H9 (cell line): ENCODE measurements at regions not wholly inside any gene's neighbourhood (a gene's known extent, or its start where the extent isn't known, plus 50 kb on each side); places are given as distances from the start of the nearest gene placed in this dataset.

ENCODE experiments used
- DNase-seq: peaks from one replicate; pipeline ENCODE4 v3.0.0-alpha.2; 2017
- H2AFZ ChIP-seq: one replicate; pipeline ENCODE4 v1.6.1; 2013; ENCODE audit warnings: mild to moderate bottlenecking, low read length, control low read depth, moderate library complexity
- H2AK5ac ChIP-seq: 2 replicates; pipeline ENCODE4 v1.6.1; 2013; ENCODE audit warnings: low read length, control low read depth, mixed read lengths; ENCODE audit not compliant: insufficient read length
- H2BK120ac ChIP-seq: one replicate; pipeline ENCODE4 v1.6.1; 2013; ENCODE audit warnings: low read depth, mild to moderate bottlenecking, low read length, control low read depth, inconsistent platforms; ENCODE audit not compliant: poor library complexity, severe bottlenecking
- H2BK12ac ChIP-seq: 2 replicates; pipeline ENCODE4 v1.6.1; 2013; ENCODE audit warnings: low read length, control low read depth, mixed read lengths, low read depth; ENCODE audit not compliant: insufficient read length
- H2BK15ac ChIP-seq: 2 replicates; pipeline ENCODE4 v1.6.1; 2013; ENCODE audit warnings: low read depth, low read length, control low read depth
- H2BK20ac ChIP-seq: one replicate; pipeline ENCODE4 v1.6.1; 2013; ENCODE audit warnings: low read depth, mild to moderate bottlenecking, low read length, control low read depth, inconsistent platforms; ENCODE audit not compliant: poor library complexity, severe bottlenecking
- H2BK5ac ChIP-seq: 2 replicates; pipeline ENCODE4 v1.6.1; 2013; ENCODE audit warnings: low read length, control low read depth, mixed read lengths; ENCODE audit not compliant: insufficient read length
- H3K14ac ChIP-seq: 2 replicates; pipeline ENCODE4 v1.6.1; 2013; ENCODE audit warnings: low read length, control low read depth; ENCODE audit not compliant: insufficient read depth
- H3K18ac ChIP-seq: 2 replicates; pipeline ENCODE4 v1.6.1; 2013; ENCODE audit warnings: low read depth, mild to moderate bottlenecking, mixed read lengths, low read length, control low read depth; ENCODE audit not compliant: insufficient read length
- H3K23ac ChIP-seq: 2 replicates; pipeline ENCODE4 v1.6.1; 2013; ENCODE audit warnings: low read length, control low read depth, mixed read lengths, low read depth; ENCODE audit not compliant: insufficient read length
- H3K23me2 ChIP-seq: 2 replicates; pipeline ENCODE4 v1.6.1; 2013; ENCODE audit warnings: low read depth, mild to moderate bottlenecking, mixed read lengths, low read length, control low read depth; ENCODE audit not compliant: insufficient read length, poor library complexity, severe bottlenecking
- H3K27ac ChIP-seq: 2 replicates; pipeline ENCODE4 v1.5.1; 2013; ENCODE audit warnings: low read length, control low read depth, mixed read lengths, low read depth; ENCODE audit not compliant: insufficient read length
- H3K27me3 ChIP-seq: 2 replicates; pipeline ENCODE4 v1.6.1; 2013; ENCODE audit warnings: low read length, control low read depth, inconsistent platforms; ENCODE audit not compliant: insufficient read depth
- H3K4ac ChIP-seq: 2 replicates; pipeline ENCODE4 v1.6.1; 2013; ENCODE audit warnings: low read depth, mild to moderate bottlenecking, control low read depth, inconsistent platforms, low read length, moderate library complexity
- H3K4me1 ChIP-seq: 2 replicates; pipeline ENCODE4 v1.6.1; 2013; ENCODE audit warnings: low read length, control low read depth, inconsistent platforms; ENCODE audit not compliant: insufficient read depth
- H3K4me2 ChIP-seq: 2 replicates; pipeline ENCODE4 v1.6.1; 2013; ENCODE audit warnings: low read length, control low read depth, mixed read lengths; ENCODE audit not compliant: insufficient read length, insufficient read depth
- H3K56ac ChIP-seq: 2 replicates; pipeline ENCODE4 v1.6.1; 2013; ENCODE audit warnings: low read depth, mild to moderate bottlenecking, mixed read lengths, low read length, control low read depth; ENCODE audit not compliant: insufficient read length
- H3K79me1 ChIP-seq: 2 replicates; pipeline ENCODE4 v1.6.1; 2013; ENCODE audit warnings: low read depth, mild to moderate bottlenecking, moderate library complexity, low read length, control low read depth, inconsistent platforms; ENCODE audit not compliant: insufficient read depth, poor library complexity, severe bottlenecking
- H3K79me2 ChIP-seq: 2 replicates; pipeline ENCODE4 v1.6.1; 2013; ENCODE audit warnings: low read length, control low read depth, inconsistent platforms; ENCODE audit not compliant: insufficient read depth
- H3K9ac ChIP-seq: 2 replicates; pipeline ENCODE4 v1.6.1; 2013; ENCODE audit warnings: low read length, control low read depth, mixed read lengths; ENCODE audit not compliant: insufficient read length; ENCODE audit errors: extremely low read depth
- H3K9me3 ChIP-seq: one replicate; pipeline ENCODE4 v1.6.1; 2013; ENCODE audit warnings: low read depth, low read length, inconsistent platforms; ENCODE audit not compliant: control insufficient read depth
- H3T11ph ChIP-seq: one replicate; pipeline ENCODE4 v1.6.1; 2013; ENCODE audit warnings: mild to moderate bottlenecking, low read length, control low read depth, inconsistent platforms
- H4K20me1 ChIP-seq: one replicate; pipeline ENCODE4 v1.6.1; 2013; ENCODE audit not compliant: control insufficient read depth, insufficient read length, insufficient read depth
- H4K5ac ChIP-seq: 2 replicates; pipeline ENCODE4 v1.6.1; 2013; ENCODE audit warnings: low read depth, mild to moderate bottlenecking, mixed read lengths, low read length, control low read depth; ENCODE audit not compliant: insufficient read length
- H4K8ac ChIP-seq: replicated peaks from 2 replicates; pipeline ENCODE4 v1.6.1; 2013; ENCODE audit warnings: low read length, control low read depth, mixed read lengths, low read depth; ENCODE audit not compliant: insufficient read length
- H4K91ac ChIP-seq: 2 replicates; pipeline ENCODE4 v1.6.1; 2013; ENCODE audit warnings: low read depth, mild to moderate bottlenecking, moderate library complexity, mixed read lengths, low read length, control low read depth; ENCODE audit not compliant: insufficient read length
- H3K27ac Mint-ChIP-seq, 3 experiments: 2 replicates in 2 of 3; 3 replicates in 1 of 3; pipeline ENCODE4 v1.8.0; 2020 to 2021; ENCODE audit warnings: mixed read lengths in 3 of 3, mild to moderate bottlenecking in 1 of 3, moderate library complexity in 1 of 3
- H3K27me3 Mint-ChIP-seq: 2 replicates; pipeline ENCODE4 v1.8.0; 2021; ENCODE audit warnings: low read depth, mild to moderate bottlenecking, moderate library complexity, mixed read lengths
- H3K36me3 Mint-ChIP-seq, 3 experiments: 2 replicates in 2 of 3; 3 replicates in 1 of 3; pipeline ENCODE4 v1.8.0; 2020 to 2021; ENCODE audit warnings: low read depth in 3 of 3, mixed read lengths in 3 of 3; ENCODE audit not compliant: insufficient read depth in 1 of 3
- H3K4me1 Mint-ChIP-seq, 2 experiments: 2 replicates each; pipeline ENCODE4 v1.8.0; 2020; ENCODE audit warnings: mixed read lengths in 2 of 2
- H3K4me3 Mint-ChIP-seq, 2 experiments: 2 replicates in 1 of 2; 3 replicates in 1 of 2; pipeline ENCODE4 v1.8.0; 2020 to 2021; ENCODE audit warnings: mild to moderate bottlenecking in 2 of 2, mixed read lengths in 2 of 2, moderate library complexity in 1 of 2
- H3K9me3 Mint-ChIP-seq, 2 experiments: 2 replicates in 1 of 2; 3 replicates in 1 of 2; pipeline ENCODE4 v1.8.0; 2020; ENCODE audit warnings: mild to moderate bottlenecking in 2 of 2, mixed read lengths in 2 of 2, moderate library complexity in 1 of 2
- CTCF ChIP-seq: fragments of 200-600 bp; sonication (generic); conservative IDR thresholded peaks from 3 replicates; pipeline ENCODE4 v1.8.0; 2021; ENCODE audit warnings: antibody characterized with exemption, mild to moderate bottlenecking
- WGBS: extraction: QIAGEN DNeasy Blood & Tissue Kit; methylation state at CpG from one replicate; pipeline ENCODE4 v1.1.7; 2013; ENCODE audit warnings: missing lambda C conversion rate, low lambda C conversion rate, mixed read lengths; ENCODE audit not compliant: insufficient read length; ENCODE audit errors: extremely low coverage; 5-methylcytosine and 5-hydroxymethylcytosine counted together

- H3K9me3 Mint-ChIP-seq, result peaks cover 0 to 11% of the 10 kb centered on the region in 2 experiments; a peak in 2 of 5 replicates
- peaks cover 0 to 2% (median 0%) of the 10 kb centered on the region in 3 experiments; a peak in 1 of 7 replicates for H3K36me3 Mint-ChIP-seq
- H3K27me3 Mint-ChIP-seq, result peaks cover 5% of the 10 kb centered on the region; the same call in 1 of the 2 replicates
Measured at GRCh38 chr18:77977331-77977730, 727.7 kb downstream of the GALR1 start.

More at GRCh38 chr18:77977331-77977730, 727.7 kb downstream of the GALR1 start:
- H3K9ac ChIP-seq, result no peak overlapping the region
- Mint-ChIP-seq H3K4me1 (peaks cover under 1 to 4% of the 10 kb centered on the region in 2 experiments; a peak in 3 of 4 replicates), H3K4me3 (no peak overlapping the region), H3K27ac (no peak overlapping the region)
- no peak overlapping the region; the same call in 1 of the 2 replicates for H2BK15ac ChIP-seq
- H4K8ac ChIP-seq, result no peak overlapping the region
- H3K4ac ChIP-seq, result no peak overlapping the region
- no peak overlapping the region for H3K18ac ChIP-seq
- H2BK20ac ChIP-seq, result no peak overlapping the region
- no peaks in the 10 kb centered on the region for H3K79me2 ChIP-seq
- TF ChIP-seq CTCF, result no peak
- no peak for DNase-seq
- H3K4me2 ChIP-seq, result no peak overlapping the region
- H2BK5ac ChIP-seq, result no peak overlapping the region
- H3K9me3 ChIP-seq, result no peaks in the 10 kb centered on the region
- H2BK12ac ChIP-seq, result no peak overlapping the region
- no peaks in the 10 kb centered on the region for H4K20me1 ChIP-seq
- H4K5ac ChIP-seq, result no peak overlapping the region
- no peaks in the 10 kb centered on the region for H3K23me2 ChIP-seq
- H4K91ac ChIP-seq, result no peak overlapping the region
- H3K27ac ChIP-seq, result no peak overlapping the region
- no peak overlapping the region for H3T11ph ChIP-seq
- no CpG with 5 or more reads among the region's 11 CpGs for WGBS
- H3K4me1 ChIP-seq, result no peaks in the 10 kb centered on the region
- no peak overlapping the region for H2BK120ac ChIP-seq
- no peak overlapping the region for H2AK5ac ChIP-seq
- no peak overlapping the region for H2AFZ ChIP-seq
- no peaks in the 10 kb centered on the region for H3K79me1 ChIP-seq
- H3K23ac ChIP-seq, result no peak overlapping the region
- H3K56ac ChIP-seq, result no peak overlapping the region
- H3K27me3 ChIP-seq, result no peaks in the 10 kb centered on the region
- no peak overlapping the region for H3K14ac ChIP-seq
